ENCODE measurements at regions not wholly inside any gene's neighbourhood (a gene's known extent, or its start where the extent isn't known, plus 50 kb on each side); places are given as distances from the start of the nearest gene placed in this dataset.

DNA sequence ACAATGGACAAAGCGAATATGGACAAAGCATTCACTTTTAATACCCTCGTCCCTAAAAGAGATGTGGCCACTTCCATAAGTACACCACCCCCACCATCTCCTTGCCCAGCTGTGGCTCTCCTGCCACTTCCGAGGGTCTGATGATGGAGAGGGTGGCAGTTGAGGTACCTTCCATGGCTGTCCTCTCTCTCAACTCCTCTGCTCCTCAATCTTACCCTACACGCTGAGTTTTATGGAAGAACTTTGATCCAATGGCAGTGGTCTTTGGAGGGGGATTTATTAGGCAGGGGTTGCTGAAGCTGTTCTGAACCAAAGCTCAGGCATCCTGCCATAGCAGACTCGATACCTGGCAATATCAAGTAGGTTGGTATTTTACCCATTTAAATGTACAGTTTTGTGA, 413.0 kb downstream of the TSHZ3 start:
- TF ChIP-seq POLR2AphosphoS5 (IDR thresholded peaks at IDR 0.05; ENCODE audit: low read depth) (no peak), CTCF (conservative IDR thresholded peaks at IDR 0.05; ENCODE audit: low read depth in 2 of 2) (no peak), EZH2 (IDR thresholded peaks at IDR 0.05; ENCODE audit: low read depth, unreplicated experiment) (no peak), REST (IDR thresholded peaks at IDR 0.05; ENCODE audit: unreplicated experiment) (no peak), EZH2phosphoT487 (IDR thresholded peaks at IDR 0.05; ENCODE audit: unreplicated experiment) (no peak), CREB1 (CRISPR knock-in tag; IDR thresholded peaks at IDR 0.05; ENCODE audit: low read depth) (no peak), STAT1 (IDR thresholded peaks at IDR 0.05; ENCODE audit: unreplicated experiment) (no peak), JUNB (IDR thresholded peaks at IDR 0.05; ENCODE audit: unreplicated experiment) (no peak), ZNF331 (CRISPR knock-in tag; IDR thresholded peaks at IDR 0.05; ENCODE audit: low read depth) (no peak)
- TF ChIP-seq, protein P1, sequence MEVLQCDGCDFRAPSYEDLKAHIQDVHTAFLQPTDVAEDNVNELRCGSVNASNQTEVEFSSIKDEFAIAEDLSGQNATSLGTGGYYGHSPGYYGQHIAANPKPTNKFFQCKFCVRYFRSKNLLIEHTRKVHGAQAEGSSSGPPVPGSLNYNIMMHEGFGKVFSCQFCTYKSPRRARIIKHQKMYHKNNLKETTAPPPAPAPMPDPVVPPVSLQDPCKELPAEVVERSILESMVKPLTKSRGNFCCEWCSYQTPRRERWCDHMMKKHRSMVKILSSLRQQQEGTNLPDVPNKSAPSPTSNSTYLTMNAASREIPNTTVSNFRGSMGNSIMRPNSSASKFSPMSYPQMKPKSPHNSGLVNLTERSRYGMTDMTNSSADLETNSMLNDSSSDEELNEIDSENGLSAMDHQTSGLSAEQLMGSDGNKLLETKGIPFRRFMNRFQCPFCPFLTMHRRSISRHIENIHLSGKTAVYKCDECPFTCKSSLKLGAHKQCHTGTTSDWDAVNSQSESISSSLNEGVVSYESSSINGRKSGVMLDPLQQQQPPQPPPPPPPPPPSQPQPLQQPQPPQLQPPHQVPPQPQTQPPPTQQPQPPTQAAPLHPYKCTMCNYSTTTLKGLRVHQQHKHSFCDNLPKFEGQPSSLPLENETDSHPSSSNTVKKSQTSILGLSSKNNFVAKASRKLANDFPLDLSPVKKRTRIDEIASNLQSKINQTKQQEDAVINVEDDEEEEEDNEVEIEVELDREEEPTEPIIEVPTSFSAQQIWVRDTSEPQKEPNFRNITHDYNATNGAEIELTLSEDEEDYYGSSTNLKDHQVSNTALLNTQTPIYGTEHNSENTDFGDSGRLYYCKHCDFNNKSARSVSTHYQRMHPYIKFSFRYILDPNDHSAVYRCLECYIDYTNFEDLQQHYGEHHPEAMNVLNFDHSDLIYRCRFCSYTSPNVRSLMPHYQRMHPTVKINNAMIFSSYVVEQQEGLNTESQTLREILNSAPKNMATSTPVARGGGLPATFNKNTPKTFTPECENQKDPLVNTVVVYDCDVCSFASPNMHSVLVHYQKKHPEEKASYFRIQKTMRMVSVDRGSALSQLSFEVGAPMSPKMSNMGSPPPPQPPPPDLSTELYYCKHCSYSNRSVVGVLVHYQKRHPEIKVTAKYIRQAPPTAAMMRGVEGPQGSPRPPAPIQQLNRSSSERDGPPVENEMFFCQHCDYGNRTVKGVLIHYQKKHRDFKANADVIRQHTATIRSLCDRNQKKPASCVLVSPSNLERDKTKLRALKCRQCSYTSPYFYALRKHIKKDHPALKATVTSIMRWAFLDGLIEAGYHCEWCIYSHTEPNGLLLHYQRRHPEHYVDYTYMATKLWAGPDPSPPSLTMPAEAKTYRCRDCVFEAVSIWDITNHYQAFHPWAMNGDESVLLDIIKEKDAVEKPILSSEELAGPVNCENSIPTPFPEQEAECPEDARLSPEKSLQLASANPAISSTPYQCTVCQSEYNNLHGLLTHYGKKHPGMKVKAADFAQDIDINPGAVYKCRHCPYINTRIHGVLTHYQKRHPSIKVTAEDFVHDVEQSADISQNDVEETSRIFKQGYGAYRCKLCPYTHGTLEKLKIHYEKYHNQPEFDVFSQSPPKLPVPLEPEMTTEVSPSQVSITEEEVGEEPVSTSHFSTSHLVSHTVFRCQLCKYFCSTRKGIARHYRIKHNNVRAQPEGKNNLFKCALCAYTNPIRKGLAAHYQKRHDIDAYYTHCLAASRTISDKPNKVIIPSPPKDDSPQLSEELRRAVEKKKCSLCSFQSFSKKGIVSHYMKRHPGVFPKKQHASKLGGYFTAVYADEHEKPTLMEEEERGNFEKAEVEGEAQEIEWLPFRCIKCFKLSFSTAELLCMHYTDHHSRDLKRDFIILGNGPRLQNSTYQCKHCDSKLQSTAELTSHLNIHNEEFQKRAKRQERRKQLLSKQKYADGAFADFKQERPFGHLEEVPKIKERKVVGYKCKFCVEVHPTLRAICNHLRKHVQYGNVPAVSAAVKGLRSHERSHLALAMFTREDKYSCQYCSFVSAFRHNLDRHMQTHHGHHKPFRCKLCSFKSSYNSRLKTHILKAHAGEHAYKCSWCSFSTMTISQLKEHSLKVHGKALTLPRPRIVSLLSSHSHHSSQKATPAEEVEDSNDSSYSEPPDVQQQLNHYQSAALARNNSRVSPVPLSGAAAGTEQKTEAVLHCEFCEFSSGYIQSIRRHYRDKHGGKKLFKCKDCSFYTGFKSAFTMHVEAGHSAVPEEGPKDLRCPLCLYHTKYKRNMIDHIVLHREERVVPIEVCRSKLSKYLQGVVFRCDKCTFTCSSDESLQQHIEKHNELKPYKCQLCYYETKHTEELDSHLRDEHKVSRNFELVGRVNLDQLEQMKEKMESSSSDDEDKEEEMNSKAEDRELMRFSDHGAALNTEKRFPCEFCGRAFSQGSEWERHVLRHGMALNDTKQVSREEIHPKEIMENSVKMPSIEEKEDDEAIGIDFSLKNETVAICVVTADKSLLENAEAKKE (CRISPR knock-in tag; IDR thresholded peaks at IDR 0.05): no peak
- TF ChIP-seq, protein P2, sequence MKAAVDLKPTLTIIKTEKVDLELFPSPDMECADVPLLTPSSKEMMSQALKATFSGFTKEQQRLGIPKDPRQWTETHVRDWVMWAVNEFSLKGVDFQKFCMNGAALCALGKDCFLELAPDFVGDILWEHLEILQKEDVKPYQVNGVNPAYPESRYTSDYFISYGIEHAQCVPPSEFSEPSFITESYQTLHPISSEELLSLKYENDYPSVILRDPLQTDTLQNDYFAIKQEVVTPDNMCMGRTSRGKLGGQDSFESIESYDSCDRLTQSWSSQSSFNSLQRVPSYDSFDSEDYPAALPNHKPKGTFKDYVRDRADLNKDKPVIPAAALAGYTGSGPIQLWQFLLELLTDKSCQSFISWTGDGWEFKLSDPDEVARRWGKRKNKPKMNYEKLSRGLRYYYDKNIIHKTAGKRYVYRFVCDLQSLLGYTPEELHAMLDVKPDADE (IDR thresholded peaks at IDR 0.05): no peak
